ENCODE measurements at regions not wholly inside any gene's neighbourhood (a gene's known extent, or its start where the extent isn't known, plus 50 kb on each side); places are given as distances from the start of the nearest gene placed in this dataset.

GRCh38 chr12:114750917-114751316 lies 66.9 kb upstream of the TBX3 start:
- no peak for TF ChIP-seq CTCF (IDR thresholded peaks at IDR 0.05; ENCODE audit: control extremely low read depth, extremely low read depth)
- 88 to 90% methylated on average over 11 of the region's 11 CpGs for WGBS, 2 donors
- H3K9ac ChIP-seq (ENCODE audit: insufficient read depth in 1 of 2, low read length in 2 of 2), result no peak overlapping the region
- no peak overlapping the region for H3K4me3 ChIP-seq
- peaks cover 0 to 55% (median 17%) of the 10 kb centered on the region in 5 donors for H3K4me1 ChIP-seq (ENCODE audit: control insufficient read depth in 5 of 5, insufficient read depth in 5 of 5, low read length in 5 of 5)
- H3K36me3 ChIP-seq (ENCODE audit: control insufficient read depth in 4 of 4, insufficient read depth in 4 of 4, low read length in 4 of 4), result no peaks in the 10 kb centered on the region
- DNase-seq (no peak), ATAC-seq (ENCODE audit: insufficient read depth, low FRiP score) (no peak)
- no peak overlapping the region for H3K27ac ChIP-seq (ENCODE audit: low read depth in 1 of 2, low read length in 1 of 2)
- peaks cover 0 to 2% (median 0%) of the 10 kb centered on the region in 3 donors for H3K27me3 ChIP-seq (ENCODE audit: control insufficient read depth in 3 of 3, insufficient read depth in 3 of 3, low read length in 2 of 3)
- no peaks in the 10 kb centered on the region for H3K9me3 ChIP-seq (ENCODE audit: control insufficient read depth in 4 of 4, insufficient read depth in 3 of 4, low read length in 3 of 4)

GRCh38 chr12:114749065-114749464 lies 65.1 kb upstream of the TBX3 start:
- H3K27me3 ChIP-seq (ENCODE audit: control insufficient read depth in 3 of 3, insufficient read depth in 3 of 3, low read length in 2 of 3), result peaks cover 0 to 2% (median 0%) of the 10 kb centered on the region in 3 donors
- 80 to 87% methylated on average over 3 of the region's 3 CpGs for WGBS, 2 donors
- no peak overlapping the region for H3K4me3 ChIP-seq
- H3K4me1 ChIP-seq (ENCODE audit: control insufficient read depth in 5 of 5, insufficient read depth in 5 of 5, low read length in 5 of 5), result peaks cover 0 to 70% (median 17%) of the 10 kb centered on the region in 5 donors
- ATAC-seq (ENCODE audit: insufficient read depth, low FRiP score) (no peak), DNase-seq (peak; percentile 44 to 67 (median 63))
- no peaks in the 10 kb centered on the region for H3K9me3 ChIP-seq (ENCODE audit: control insufficient read depth in 4 of 4, insufficient read depth in 3 of 4, low read length in 3 of 4)
- no peak for TF ChIP-seq CTCF (IDR thresholded peaks at IDR 0.05; ENCODE audit: control extremely low read depth, extremely low read depth)
- H3K27ac ChIP-seq (ENCODE audit: low read depth in 1 of 2, low read length in 1 of 2), result no peak overlapping the region
- no peaks in the 10 kb centered on the region for H3K36me3 ChIP-seq (ENCODE audit: control insufficient read depth in 4 of 4, insufficient read depth in 4 of 4, low read length in 4 of 4)
- H3K9ac ChIP-seq (ENCODE audit: insufficient read depth in 1 of 2, low read length in 2 of 2), result peak overlapping the region in 1 of 2 donors; percentile 43

GRCh38 chr12:114747012-114747858 lies 63.3 kb upstream of the TBX3 start:
- no peaks in the 10 kb centered on the region for H3K9me3 ChIP-seq (ENCODE audit: control insufficient read depth in 4 of 4, insufficient read depth in 3 of 4, low read length in 3 of 4)
- ATAC-seq (ENCODE audit: insufficient read depth, low FRiP score) (no peak), DNase-seq (peak; percentile 52 to 73 (median 69))
- H3K9ac ChIP-seq (ENCODE audit: insufficient read depth in 1 of 2, low read length in 2 of 2), result peak overlapping the region in 1 of 2 donors; percentile 44
- TF ChIP-seq CTCF (IDR thresholded peaks at IDR 0.05; ENCODE audit: control extremely low read depth, extremely low read depth), result no peak
- H3K4me3 ChIP-seq, result no peak overlapping the region
- H3K4me1 ChIP-seq (ENCODE audit: control insufficient read depth in 5 of 5, insufficient read depth in 5 of 5, low read length in 5 of 5), result peaks cover 0 to 67% (median 13%) of the 10 kb centered on the region in 5 donors
- WGBS, 2 donors, result 73 to 78% methylated on average over 20 of the region's 20 CpGs
- H3K27ac ChIP-seq (ENCODE audit: low read depth in 1 of 2, low read length in 1 of 2), result peak overlapping the region in 1 of 2 donors; percentile 26
- peaks cover 0 to 2% (median 0%) of the 10 kb centered on the region in 3 donors for H3K27me3 ChIP-seq (ENCODE audit: control insufficient read depth in 3 of 3, insufficient read depth in 3 of 3, low read length in 2 of 3)
- no peaks in the 10 kb centered on the region for H3K36me3 ChIP-seq (ENCODE audit: control insufficient read depth in 4 of 4, insufficient read depth in 4 of 4, low read length in 4 of 4)
